ENCODE measurements at regions not wholly inside any gene's neighbourhood (a gene's known extent, or its start where the extent isn't known, plus 50 kb on each side); places are given as distances from the start of the nearest gene placed in this dataset.

DNA sequence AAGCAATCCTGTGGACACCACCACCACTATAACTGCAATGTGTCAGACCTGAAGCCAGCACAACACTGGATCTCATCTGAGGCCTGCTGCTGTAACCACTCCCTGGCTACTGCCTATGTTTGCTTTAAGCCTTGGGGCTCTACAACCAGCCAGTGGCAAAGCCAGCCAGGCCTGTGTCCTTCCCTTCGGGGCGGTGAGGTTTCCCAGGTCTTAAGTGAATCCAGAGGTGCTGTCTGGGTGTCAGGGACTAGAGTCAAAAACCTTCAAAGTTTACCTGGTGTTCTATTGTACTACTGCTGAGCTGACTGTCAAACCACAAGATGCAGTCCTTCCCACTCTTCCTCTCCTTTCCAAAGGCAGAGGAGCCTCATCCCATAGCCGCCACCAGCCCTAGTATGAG is 750.5 kb downstream of the FAM133A start:
- TF ChIP-seq, protein P1, sequence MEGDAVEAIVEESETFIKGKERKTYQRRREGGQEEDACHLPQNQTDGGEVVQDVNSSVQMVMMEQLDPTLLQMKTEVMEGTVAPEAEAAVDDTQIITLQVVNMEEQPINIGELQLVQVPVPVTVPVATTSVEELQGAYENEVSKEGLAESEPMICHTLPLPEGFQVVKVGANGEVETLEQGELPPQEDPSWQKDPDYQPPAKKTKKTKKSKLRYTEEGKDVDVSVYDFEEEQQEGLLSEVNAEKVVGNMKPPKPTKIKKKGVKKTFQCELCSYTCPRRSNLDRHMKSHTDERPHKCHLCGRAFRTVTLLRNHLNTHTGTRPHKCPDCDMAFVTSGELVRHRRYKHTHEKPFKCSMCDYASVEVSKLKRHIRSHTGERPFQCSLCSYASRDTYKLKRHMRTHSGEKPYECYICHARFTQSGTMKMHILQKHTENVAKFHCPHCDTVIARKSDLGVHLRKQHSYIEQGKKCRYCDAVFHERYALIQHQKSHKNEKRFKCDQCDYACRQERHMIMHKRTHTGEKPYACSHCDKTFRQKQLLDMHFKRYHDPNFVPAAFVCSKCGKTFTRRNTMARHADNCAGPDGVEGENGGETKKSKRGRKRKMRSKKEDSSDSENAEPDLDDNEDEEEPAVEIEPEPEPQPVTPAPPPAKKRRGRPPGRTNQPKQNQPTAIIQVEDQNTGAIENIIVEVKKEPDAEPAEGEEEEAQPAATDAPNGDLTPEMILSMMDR (IDR thresholded peaks at IDR 0.05): no peak
- no peak for TF ChIP-seq ZFX (IDR thresholded peaks at IDR 0.05; ENCODE audit: borderline replicate concordance)
